Ovary (tissue), 3 donors: ENCODE measurements at regions not wholly inside any gene's neighbourhood (a gene's known extent, or its start where the extent isn't known, plus 50 kb on each side); places are given as distances from the start of the nearest gene placed in this dataset.

Experiments used
- CTCF ChIP-seq, 3 donors: fragments of 450-650 bp in 2 of 3; fragments of 200-600 bp in 1 of 3; IDR thresholded peaks; one replicate each; pipeline versions ENCODE4 v1.5.1 to v1.8.0; 2016 to 2022; ENCODE audit warnings: antibody characterized with exemption in 3 of 3, mild to moderate bottlenecking in 1 of 3
- EP300 ChIP-seq: sonication (generic); formaldehyde crosslinking; IDR thresholded peaks from one replicate; pipeline ENCODE4 v1.6.1; 2017; ENCODE audit warnings: antibody characterized with exemption
- donor health status: DM: no; HTN: no; CAD: no.

- TF ChIP-seq CTCF (IDR thresholded peaks at IDR 0.05): no peak
- no peak for TF ChIP-seq EP300
These were observed 100.3 kb upstream of the NCK2 start for GRCh38 chr2:105644174-105644980.
